Stomach (tissue), 4 donors: ENCODE measurements at regions not wholly inside any gene's neighbourhood (a gene's known extent, or its start where the extent isn't known, plus 50 kb on each side); places are given as distances from the start of the nearest gene placed in this dataset.
A peak's percentile ranks its signal among the peaks of the same experiment; 100 is the strongest.

ENCODE experiments used
- EP300 ChIP-seq: sonication (generic); formaldehyde crosslinking; IDR thresholded peaks from one replicate; pipeline ENCODE4 v1.6.1; 2017; ENCODE audit warnings: antibody characterized with exemption
- POLR2A ChIP-seq, 4 donors: fragments of 450-650 bp; IDR thresholded peaks; one replicate each; pipeline ENCODE4 v1.6.1; 2016; ENCODE audit warnings: antibody characterized with exemption in 4 of 4, control low read depth in 2 of 4, mild to moderate bottlenecking in 1 of 4, moderate library complexity in 1 of 4
- POLR2AphosphoS5 ChIP-seq, 3 donors: sonication (generic); formaldehyde crosslinking; IDR thresholded peaks; one replicate each; pipeline ENCODE4 v1.6.1; 2016; ENCODE audit warnings: antibody characterized with exemption in 3 of 3
- TF ChIP-seq, protein P1 (sequence below), 7 experiments: fragments of 450-650 bp in 4 of 7; fragments of 200-600 bp in 3 of 7; sonication (generic) in 3 of 7; IDR thresholded peaks; one replicate each; pipeline ENCODE4 v1.5.1; 2016 to 2019; ENCODE audit warnings: antibody characterized with exemption in 7 of 7, control low read depth in 2 of 7, mild to moderate bottlenecking in 1 of 7

DNA sequence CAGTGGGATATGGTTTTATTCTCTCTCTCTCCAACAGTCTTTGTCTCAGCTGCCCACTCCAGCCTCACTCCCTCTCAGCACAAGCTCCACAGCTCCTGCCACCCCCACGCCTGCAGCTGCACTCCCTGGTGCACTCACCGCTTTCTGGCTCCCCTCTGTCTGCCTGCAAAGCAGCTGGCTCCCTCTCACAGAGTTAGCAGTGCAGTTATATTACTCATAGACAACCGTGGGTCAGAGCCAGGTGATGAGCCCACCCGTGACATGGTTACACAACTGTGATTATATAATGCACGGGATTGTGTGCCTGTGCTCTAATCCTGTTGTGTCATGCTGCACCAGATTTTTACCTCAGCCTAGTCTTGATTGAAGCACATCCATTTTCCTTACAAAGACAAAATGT is 276.9 kb upstream of the CHAC2 start:
- TF ChIP-seq, protein P1, sequence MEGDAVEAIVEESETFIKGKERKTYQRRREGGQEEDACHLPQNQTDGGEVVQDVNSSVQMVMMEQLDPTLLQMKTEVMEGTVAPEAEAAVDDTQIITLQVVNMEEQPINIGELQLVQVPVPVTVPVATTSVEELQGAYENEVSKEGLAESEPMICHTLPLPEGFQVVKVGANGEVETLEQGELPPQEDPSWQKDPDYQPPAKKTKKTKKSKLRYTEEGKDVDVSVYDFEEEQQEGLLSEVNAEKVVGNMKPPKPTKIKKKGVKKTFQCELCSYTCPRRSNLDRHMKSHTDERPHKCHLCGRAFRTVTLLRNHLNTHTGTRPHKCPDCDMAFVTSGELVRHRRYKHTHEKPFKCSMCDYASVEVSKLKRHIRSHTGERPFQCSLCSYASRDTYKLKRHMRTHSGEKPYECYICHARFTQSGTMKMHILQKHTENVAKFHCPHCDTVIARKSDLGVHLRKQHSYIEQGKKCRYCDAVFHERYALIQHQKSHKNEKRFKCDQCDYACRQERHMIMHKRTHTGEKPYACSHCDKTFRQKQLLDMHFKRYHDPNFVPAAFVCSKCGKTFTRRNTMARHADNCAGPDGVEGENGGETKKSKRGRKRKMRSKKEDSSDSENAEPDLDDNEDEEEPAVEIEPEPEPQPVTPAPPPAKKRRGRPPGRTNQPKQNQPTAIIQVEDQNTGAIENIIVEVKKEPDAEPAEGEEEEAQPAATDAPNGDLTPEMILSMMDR (IDR thresholded peaks at IDR 0.05), result no peak
- no peak for TF ChIP-seq POLR2A (IDR thresholded peaks at IDR 0.05)
- no peak for TF ChIP-seq EP300
- TF ChIP-seq POLR2AphosphoS5 (IDR thresholded peaks at IDR 0.05), result peak in 1 of 3 donors; percentile 14
